Liver (tissue), 8 donors: ENCODE measurements at regions not wholly inside any gene's neighbourhood (a gene's known extent, or its start where the extent isn't known, plus 50 kb on each side); places are given as distances from the start of the nearest gene placed in this dataset.

Experiments used
- DNase-seq: peaks from one replicate; pipeline ENCODE4 v3.0.0-alpha.2; 2017; ENCODE audit warnings: low spot score
- H3K27ac ChIP-seq, 2 donors: one replicate each; pipeline ENCODE4 v1.7.0; 2013; ENCODE audit warnings: inconsistent platforms in 2 of 2, low read length in 2 of 2, control low read depth in 1 of 2, low read depth in 1 of 2, mild to moderate bottlenecking in 1 of 2
- H3K27me3 ChIP-seq, 4 donors: one replicate each; pipeline versions ENCODE4 v1.6.1 to v1.7.0; 2013; ENCODE audit warnings: low read length in 3 of 4, inconsistent platforms in 1 of 4, mild to moderate bottlenecking in 1 of 4, moderate library complexity in 1 of 4; ENCODE audit not compliant: control insufficient read depth in 4 of 4, insufficient read depth in 4 of 4
- H3K36me3 ChIP-seq, 4 donors: one replicate each; pipeline versions ENCODE4 v1.6.1 to v1.7.0; 2013; ENCODE audit warnings: low read length in 3 of 4, mild to moderate bottlenecking in 3 of 4, low read depth in 1 of 4, moderate library complexity in 1 of 4; ENCODE audit not compliant: control insufficient read depth in 4 of 4, insufficient read depth in 3 of 4
- H3K4me1 ChIP-seq, 4 donors: one replicate each; pipeline versions ENCODE4 v1.6.1 to v1.7.0; 2013; ENCODE audit warnings: low read length in 3 of 4, mild to moderate bottlenecking in 3 of 4, moderate library complexity in 1 of 4; ENCODE audit not compliant: control insufficient read depth in 4 of 4, insufficient read depth in 4 of 4
- H3K4me3 ChIP-seq, 3 donors: one replicate each; pipeline versions ENCODE4 v1.6.1 to v1.7.0; 2013; ENCODE audit warnings: low read length in 3 of 3, control low read depth in 1 of 3, low read depth in 1 of 3, mild to moderate bottlenecking in 1 of 3
- H3K9ac ChIP-seq, 2 donors: one replicate each; pipeline ENCODE4 v1.7.0; 2013; ENCODE audit warnings: low read length in 2 of 2, mild to moderate bottlenecking in 2 of 2, moderate library complexity in 2 of 2, control low read depth in 1 of 2, low read depth in 1 of 2
- H3K9me3 ChIP-seq, 4 donors: one replicate each; pipeline versions ENCODE4 v1.6.1 to v1.7.0; 2013; ENCODE audit warnings: low read length in 3 of 4; ENCODE audit not compliant: control insufficient read depth in 4 of 4
- CTCF ChIP-seq: fragments of 150-350 bp; IDR thresholded peaks from 2 replicates; pipeline ENCODE4 v1.5.1; 2017; ENCODE audit warnings: improper control_type of control experiment, low read depth, low read length; ENCODE audit not compliant: missing input control
- EGR1 ChIP-seq, 2 donors: IDR thresholded peaks; 2 replicates each; pipeline ENCODE4 v1.6.1; 2016 to 2018; ENCODE audit warnings: antibody characterized with exemption in 2 of 2, low read depth in 2 of 2
- FOXA1 ChIP-seq: IDR thresholded peaks from 2 replicates; pipeline ENCODE4 v1.6.1; 2016; ENCODE audit warnings: antibody characterized with exemption
- FOXA2 ChIP-seq: IDR thresholded peaks from 2 replicates; pipeline ENCODE4 v1.6.1; 2016; ENCODE audit warnings: antibody characterized with exemption
- GABPA ChIP-seq, 2 donors: IDR thresholded peaks in 1 of 2; conservative IDR thresholded peaks in 1 of 2; 2 replicates each; pipeline ENCODE4 v1.6.1; 2016; ENCODE audit warnings: antibody characterized with exemption in 2 of 2, mild to moderate bottlenecking in 1 of 2, moderate library complexity in 1 of 2
- HNF4A ChIP-seq, 2 donors: conservative IDR thresholded peaks; 2 replicates each; pipeline ENCODE4 v1.6.1; 2016; ENCODE audit warnings: antibody characterized with exemption in 2 of 2, mild to moderate bottlenecking in 2 of 2
- JUND ChIP-seq, 2 donors: IDR thresholded peaks; 2 replicates each; pipeline ENCODE4 v1.6.1; 2016; ENCODE audit warnings: antibody characterized with exemption in 2 of 2
- MAX ChIP-seq: IDR thresholded peaks from 2 replicates; pipeline ENCODE4 v1.6.1; 2016; ENCODE audit warnings: antibody characterized with exemption
- NR2F2 ChIP-seq: IDR thresholded peaks from 2 replicates; pipeline ENCODE4 v1.6.1; 2016; ENCODE audit warnings: antibody characterized with exemption
- RXRA ChIP-seq, 2 donors: IDR thresholded peaks; 2 replicates each; pipeline ENCODE4 v1.6.1; 2017 to 2018; ENCODE audit warnings: antibody characterized with exemption in 2 of 2, mild to moderate bottlenecking in 1 of 2
- SP1 ChIP-seq: IDR thresholded peaks from 2 replicates; pipeline ENCODE4 v1.6.1; 2018; ENCODE audit warnings: antibody characterized with exemption, mild to moderate bottlenecking
- YY1 ChIP-seq: IDR thresholded peaks from 2 replicates; pipeline ENCODE4 v1.6.1; 2016; ENCODE audit warnings: antibody characterized with exemption, mild to moderate bottlenecking
- WGBS: extraction: QIAGEN DNeasy Blood & Tissue Kit; methylation state at CpG from one replicate; pipeline ENCODE4 v1.1.7; 2013; 5-methylcytosine and 5-hydroxymethylcytosine counted together
- TF ChIP-seq, protein P1 (sequence below): IDR thresholded peaks from 2 replicates; pipeline ENCODE4 v1.6.1; 2016; ENCODE audit warnings: antibody characterized with exemption
- TF ChIP-seq, protein P2 (sequence below): IDR thresholded peaks from 2 replicates; pipeline ENCODE4 v1.6.1; 2016; ENCODE audit warnings: antibody characterized with exemption, mild to moderate bottlenecking
- donor health status: healthy.
- donor health status: healthy.
- donor health status: healthy.
- donor health status: healthy.
- donor health status: healthy.

DNA sequence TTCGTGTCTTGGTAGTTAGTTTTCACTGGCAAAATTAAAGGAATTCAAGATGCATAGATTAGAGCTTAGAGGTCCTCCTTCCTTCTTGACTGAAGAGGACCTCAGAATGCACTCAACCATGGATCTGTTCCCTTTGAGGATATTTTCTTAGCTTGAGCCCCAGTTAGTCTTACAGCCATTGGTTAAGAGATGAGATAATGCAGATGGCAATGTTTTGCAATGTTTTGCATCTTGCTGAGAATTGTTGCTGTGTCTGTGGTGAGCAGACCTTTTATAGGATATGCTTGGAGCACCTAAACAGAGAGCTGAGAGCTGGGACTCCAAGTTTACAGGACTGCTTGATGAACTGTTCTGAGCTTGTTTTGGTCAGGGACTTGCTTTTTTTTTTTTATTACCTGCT lies 107.5 kb downstream of the TMEM170B start:
- no peak overlapping the region for H3K27ac ChIP-seq
- no peak for DNase-seq
- H3K36me3 ChIP-seq, result no peaks in the 10 kb centered on the region
- no peaks in the 10 kb centered on the region for H3K9me3 ChIP-seq
- 80% methylated on average over 1 of the region's 1 CpG for WGBS
- no peak overlapping the region for H3K9ac ChIP-seq
- H3K27me3 ChIP-seq, result no peaks in the 10 kb centered on the region
- no peak overlapping the region for H3K4me3 ChIP-seq
- no peak for TF ChIP-seq GABPA (IDR thresholded peaks at IDR 0.05 in 1 of 2, conservative IDR thresholded peaks at IDR 0.05 in 1 of 2)
- no peak for TF ChIP-seq RXRA (IDR thresholded peaks at IDR 0.05)
- no peak for TF ChIP-seq HNF4A (conservative IDR thresholded peaks at IDR 0.05)
- TF ChIP-seq JUND (IDR thresholded peaks at IDR 0.05), result no peak
- TF ChIP-seq YY1, result no peak
- no peak for TF ChIP-seq FOXA2
- TF ChIP-seq, protein P1, sequence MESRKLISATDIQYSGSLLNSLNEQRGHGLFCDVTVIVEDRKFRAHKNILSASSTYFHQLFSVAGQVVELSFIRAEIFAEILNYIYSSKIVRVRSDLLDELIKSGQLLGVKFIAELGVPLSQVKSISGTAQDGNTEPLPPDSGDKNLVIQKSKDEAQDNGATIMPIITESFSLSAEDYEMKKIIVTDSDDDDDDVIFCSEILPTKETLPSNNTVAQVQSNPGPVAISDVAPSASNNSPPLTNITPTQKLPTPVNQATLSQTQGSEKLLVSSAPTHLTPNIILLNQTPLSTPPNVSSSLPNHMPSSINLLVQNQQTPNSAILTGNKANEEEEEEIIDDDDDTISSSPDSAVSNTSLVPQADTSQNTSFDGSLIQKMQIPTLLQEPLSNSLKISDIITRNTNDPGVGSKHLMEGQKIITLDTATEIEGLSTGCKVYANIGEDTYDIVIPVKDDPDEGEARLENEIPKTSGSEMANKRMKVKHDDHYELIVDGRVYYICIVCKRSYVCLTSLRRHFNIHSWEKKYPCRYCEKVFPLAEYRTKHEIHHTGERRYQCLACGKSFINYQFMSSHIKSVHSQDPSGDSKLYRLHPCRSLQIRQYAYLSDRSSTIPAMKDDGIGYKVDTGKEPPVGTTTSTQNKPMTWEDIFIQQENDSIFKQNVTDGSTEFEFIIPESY, result no peak
- TF ChIP-seq, protein P2, sequence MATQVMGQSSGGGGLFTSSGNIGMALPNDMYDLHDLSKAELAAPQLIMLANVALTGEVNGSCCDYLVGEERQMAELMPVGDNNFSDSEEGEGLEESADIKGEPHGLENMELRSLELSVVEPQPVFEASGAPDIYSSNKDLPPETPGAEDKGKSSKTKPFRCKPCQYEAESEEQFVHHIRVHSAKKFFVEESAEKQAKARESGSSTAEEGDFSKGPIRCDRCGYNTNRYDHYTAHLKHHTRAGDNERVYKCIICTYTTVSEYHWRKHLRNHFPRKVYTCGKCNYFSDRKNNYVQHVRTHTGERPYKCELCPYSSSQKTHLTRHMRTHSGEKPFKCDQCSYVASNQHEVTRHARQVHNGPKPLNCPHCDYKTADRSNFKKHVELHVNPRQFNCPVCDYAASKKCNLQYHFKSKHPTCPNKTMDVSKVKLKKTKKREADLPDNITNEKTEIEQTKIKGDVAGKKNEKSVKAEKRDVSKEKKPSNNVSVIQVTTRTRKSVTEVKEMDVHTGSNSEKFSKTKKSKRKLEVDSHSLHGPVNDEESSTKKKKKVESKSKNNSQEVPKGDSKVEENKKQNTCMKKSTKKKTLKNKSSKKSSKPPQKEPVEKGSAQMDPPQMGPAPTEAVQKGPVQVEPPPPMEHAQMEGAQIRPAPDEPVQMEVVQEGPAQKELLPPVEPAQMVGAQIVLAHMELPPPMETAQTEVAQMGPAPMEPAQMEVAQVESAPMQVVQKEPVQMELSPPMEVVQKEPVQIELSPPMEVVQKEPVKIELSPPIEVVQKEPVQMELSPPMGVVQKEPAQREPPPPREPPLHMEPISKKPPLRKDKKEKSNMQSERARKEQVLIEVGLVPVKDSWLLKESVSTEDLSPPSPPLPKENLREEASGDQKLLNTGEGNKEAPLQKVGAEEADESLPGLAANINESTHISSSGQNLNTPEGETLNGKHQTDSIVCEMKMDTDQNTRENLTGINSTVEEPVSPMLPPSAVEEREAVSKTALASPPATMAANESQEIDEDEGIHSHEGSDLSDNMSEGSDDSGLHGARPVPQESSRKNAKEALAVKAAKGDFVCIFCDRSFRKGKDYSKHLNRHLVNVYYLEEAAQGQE, result no peak
- no peaks in the 10 kb centered on the region for H3K4me1 ChIP-seq

DNA sequence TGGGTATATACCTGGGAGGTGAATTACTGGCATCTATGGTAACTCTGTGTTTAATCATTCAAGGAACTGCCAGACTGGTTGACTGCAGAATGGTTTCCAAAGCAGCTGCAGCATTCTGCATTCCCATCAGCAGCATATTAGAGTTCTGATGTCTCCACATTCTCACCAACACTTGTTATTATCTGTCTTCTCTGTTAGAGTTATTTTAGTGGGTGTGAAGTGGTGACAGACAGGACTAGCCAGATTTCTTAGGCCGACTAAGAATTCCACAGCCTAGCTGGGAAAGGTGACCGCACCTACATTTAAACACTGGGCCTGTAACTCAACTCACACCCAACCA lies 110.9 kb downstream of the TMEM170B start:
- no peaks in the 10 kb centered on the region for H3K4me1 ChIP-seq
- WGBS, result 76% methylated on average over 2 of the region's 2 CpGs
- TF ChIP-seq FOXA1, result no peak
- no peak overlapping the region for H3K27ac ChIP-seq
- H3K36me3 ChIP-seq, result no peaks in the 10 kb centered on the region
- H3K27me3 ChIP-seq, result no peaks in the 10 kb centered on the region
- no peak for DNase-seq
- no peaks in the 10 kb centered on the region for H3K9me3 ChIP-seq
- H3K4me3 ChIP-seq, result no peak overlapping the region
- no peak overlapping the region for H3K9ac ChIP-seq

- H3K27ac ChIP-seq, result no peak overlapping the region
- H3K9me3 ChIP-seq, result no peaks in the 10 kb centered on the region
- H3K9ac ChIP-seq, result no peak overlapping the region
- DNase-seq, result no peak
- no peak overlapping the region for H3K4me3 ChIP-seq
- 96% methylated on average over 20 of the region's 20 CpGs for WGBS
- H3K36me3 ChIP-seq, result no peaks in the 10 kb centered on the region
- no peaks in the 10 kb centered on the region for H3K27me3 ChIP-seq
- H3K4me1 ChIP-seq, result no peaks in the 10 kb centered on the region
- TF ChIP-seq, protein P1, result no peak
- no peak for TF ChIP-seq JUND (IDR thresholded peaks at IDR 0.05)
- no peak for TF ChIP-seq CTCF
- no peak for TF ChIP-seq GABPA (IDR thresholded peaks at IDR 0.05 in 1 of 2, conservative IDR thresholded peaks at IDR 0.05 in 1 of 2)
- no peak for TF ChIP-seq EGR1 (IDR thresholded peaks at IDR 0.05; ENCODE audit: low read depth in 2 of 2)
- no peak for TF ChIP-seq FOXA2
- no peak for TF ChIP-seq SP1
- TF ChIP-seq, protein P2, result no peak
- no peak for TF ChIP-seq YY1
- TF ChIP-seq MAX, result no peak
- no peak for TF ChIP-seq HNF4A (conservative IDR thresholded peaks at IDR 0.05)
- no peak for TF ChIP-seq NR2F2
- TF ChIP-seq FOXA1, result no peak
Observed at GRCh38 chr6:11648889-11649288, 111.3 kb downstream of the TMEM170B start.
